HCT116 (cell line): ENCODE measurements at regions not wholly inside any gene's neighbourhood (a gene's known extent, or its start where the extent isn't known, plus 50 kb on each side); places are given as distances from the start of the nearest gene placed in this dataset.

Source experiments
- CBX3 ChIP-seq: IDR thresholded peaks from 2 replicates; pipeline ENCODE4 v1.6.1; 2012; ENCODE audit warnings: low read depth
- CEBPB ChIP-seq: IDR thresholded peaks from 2 replicates; pipeline ENCODE4 v1.6.1; 2012; ENCODE audit warnings: low read depth
- CTCF ChIP-seq, 3 experiments: fragments of 200-600 bp in 1 of 3; sonication (generic) in 1 of 3; IDR thresholded peaks in 2 of 3; conservative IDR thresholded peaks in 1 of 3; 2 replicates each; pipeline ENCODE4 v1.5.1; 2012 to 2017; ENCODE audit warnings: low read depth in 2 of 3, low read length in 2 of 3, antibody characterized with exemption in 1 of 3, borderline replicate concordance in 1 of 3, control low read depth in 1 of 3, mild to moderate bottlenecking in 1 of 3, mixed read lengths in 1 of 3, mixed run types in 1 of 3, moderate library complexity in 1 of 3; ENCODE audit not compliant: insufficient read depth in 1 of 3
- EZH2phosphoT487 ChIP-seq: fragments of 200-600 bp; IDR thresholded peaks from 2 replicates; pipeline ENCODE4 v1.6.1; 2018; ENCODE audit warnings: antibody characterized with exemption, borderline replicate concordance
- MAX ChIP-seq: IDR thresholded peaks from 2 replicates; pipeline ENCODE4 v1.6.1; 2012
- POLR2A ChIP-seq: IDR thresholded peaks from 2 replicates; pipeline ENCODE4 v1.7.0; 2011; ENCODE audit warnings: borderline replicate concordance; ENCODE audit not compliant: insufficient read depth, insufficient read length; ENCODE audit errors: extremely low read depth
- POLR2AphosphoS5 ChIP-seq: IDR thresholded peaks from 2 replicates; pipeline ENCODE4 v1.6.1; 2011; ENCODE audit warnings: mild to moderate bottlenecking, low read depth, low read length, moderate library complexity
- RAD21 ChIP-seq: IDR thresholded peaks from 2 replicates; pipeline ENCODE4 v1.6.1; 2012; ENCODE audit warnings: low read depth, mild to moderate bottlenecking
- TCF7L2 ChIP-seq: IDR thresholded peaks from 2 replicates; pipeline ENCODE4 v1.7.0; 2011; ENCODE audit warnings: borderline replicate concordance, inconsistent platforms; ENCODE audit not compliant: insufficient read depth, insufficient read length; ENCODE audit errors: extremely low read depth
- ZNF274 ChIP-seq: fragments of 200-500 bp; sonication (Bioruptor generic); IDR thresholded peaks from 2 replicates; pipeline ENCODE4 v1.6.1; 2014; ENCODE audit warnings: mild to moderate bottlenecking, low read depth, low read length, inconsistent platforms

- no peak for TF ChIP-seq EZH2phosphoT487
- no peak for TF ChIP-seq MAX
- TF ChIP-seq RAD21, result no peak
- no peak for TF ChIP-seq CBX3
- no peak for TF ChIP-seq POLR2AphosphoS5
- TF ChIP-seq CTCF (IDR thresholded peaks at IDR 0.05 in 2 of 3, conservative IDR thresholded peaks at IDR 0.05 in 1 of 3; ENCODE audit: borderline replicate concordance in 1 of 3, insufficient read depth in 1 of 3, low read depth in 2 of 3, low read length in 2 of 3), result no peak
- no peak for TF ChIP-seq POLR2A
- TF ChIP-seq TCF7L2, result no peak
- TF ChIP-seq ZNF274, result no peak
- no peak for TF ChIP-seq CEBPB
These were observed 136.8 kb upstream of the ANKRD28 start for GRCh38 chr3:15934389-15935195.
